ENCODE measurements at regions not wholly inside any gene's neighbourhood (a gene's known extent, or its start where the extent isn't known, plus 50 kb on each side); places are given as distances from the start of the nearest gene placed in this dataset.
"Not testable (repeated sequence)": the region's sequence is repeated elsewhere in the genome, so short reads cannot be mapped to it uniquely, and the experiment has no call there.

DNA sequence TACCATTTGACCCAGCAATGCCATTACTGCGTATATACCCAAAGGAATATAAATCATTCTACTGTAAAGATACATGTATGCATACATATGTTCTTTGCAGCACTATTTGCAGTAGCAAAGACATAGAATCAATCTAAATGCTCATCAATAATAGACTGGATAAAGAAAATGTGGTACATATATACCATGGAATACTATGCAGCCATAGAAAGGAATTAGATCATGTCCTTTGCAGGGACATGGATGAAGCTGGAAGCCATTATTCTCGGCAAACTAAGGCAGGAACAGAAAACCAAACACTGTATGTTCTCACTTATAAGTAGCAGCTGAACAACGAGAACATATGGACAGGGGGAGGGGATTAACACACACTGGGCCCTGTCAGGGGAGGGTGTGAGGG, 54.8 kb upstream of the ZNF30 start:
- not testable (repeated sequence) for DNase-seq

DNA sequence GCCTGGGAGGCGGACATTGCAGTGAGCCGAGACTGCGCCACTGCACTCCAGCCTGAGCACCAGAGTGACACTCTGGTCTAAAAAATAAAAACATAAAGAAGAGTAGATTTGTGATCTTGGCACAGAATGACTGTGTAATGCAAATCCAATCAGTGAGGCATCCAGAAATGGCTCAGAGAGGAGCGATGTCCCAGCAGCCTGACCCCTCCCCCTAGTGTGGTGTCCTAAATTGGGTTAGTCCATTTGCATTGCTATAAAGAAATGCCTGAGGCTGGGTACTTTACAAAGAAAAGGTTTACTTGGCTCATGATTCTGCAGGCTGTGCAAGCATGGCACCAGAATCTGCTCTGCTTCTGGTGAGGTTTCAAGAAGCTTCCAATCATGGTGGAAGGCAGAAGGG, 59.1 kb upstream of the ZNF30 start:
- DNase-seq: no peak

DNA sequence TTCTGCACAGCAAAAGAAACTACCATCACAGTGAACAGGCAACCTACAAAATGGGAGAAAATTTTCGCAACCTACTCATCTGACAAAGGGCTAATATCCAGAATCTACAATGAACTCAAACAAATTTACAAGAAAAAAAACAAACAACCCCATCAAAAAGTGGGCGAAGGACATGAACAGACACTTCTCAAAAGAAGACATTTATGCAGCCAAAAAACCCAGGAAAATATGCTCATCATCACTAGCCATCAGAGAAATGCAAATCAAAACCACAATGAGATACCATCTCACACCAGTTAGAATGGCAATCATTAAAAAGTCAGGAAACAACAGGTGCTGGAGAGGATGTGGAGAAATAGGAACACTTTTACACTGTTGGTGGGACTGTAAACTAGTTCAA, 61.5 kb upstream of the ZNF30 start:
- not testable (repeated sequence) for DNase-seq

DNA sequence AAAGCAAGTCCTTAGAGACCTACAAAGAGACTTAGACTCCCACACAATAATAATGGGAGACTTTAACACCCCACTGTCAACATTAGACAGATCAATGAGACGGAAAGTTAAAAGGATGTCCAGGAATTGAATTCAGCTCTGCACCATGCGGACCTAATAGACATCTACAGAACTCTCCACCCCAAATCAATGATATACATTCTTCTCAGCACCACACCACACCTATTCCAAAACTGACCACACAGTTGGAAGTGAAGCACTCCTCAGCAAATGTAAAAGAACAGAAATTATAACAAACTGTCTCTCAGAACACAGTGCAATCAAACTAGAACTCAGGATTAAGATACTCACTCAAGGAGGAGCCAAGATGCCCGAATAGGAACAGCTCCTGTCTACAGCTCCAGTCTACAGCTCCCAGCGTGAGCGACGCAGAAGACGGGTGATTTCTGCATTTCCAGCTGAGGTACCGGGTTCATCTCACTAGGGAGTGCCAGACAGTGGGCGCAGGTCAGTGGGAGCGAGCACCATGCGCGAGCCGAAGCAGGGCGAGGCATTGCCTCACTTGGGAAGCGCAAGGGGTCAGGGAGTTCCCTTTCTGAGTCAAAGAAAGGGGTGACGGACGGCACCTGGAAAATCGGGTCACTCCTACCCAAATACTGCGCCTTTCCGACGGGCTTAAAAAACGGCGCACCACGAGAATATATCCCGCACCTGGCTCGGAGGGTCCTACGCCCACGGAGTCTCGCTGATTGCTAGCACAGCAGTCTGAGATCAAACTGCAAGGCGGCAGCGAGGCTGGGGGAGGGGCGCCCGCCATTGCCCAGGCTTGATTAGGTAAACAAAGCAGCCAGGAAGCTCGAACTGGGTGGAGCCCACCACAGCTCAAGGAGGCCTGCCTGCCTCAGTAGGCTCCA, 66.6 kb upstream of the ZNF30 start:
- DNase-seq: peak in 2 of 5 experiments; percentile 12 to 52

DNA sequence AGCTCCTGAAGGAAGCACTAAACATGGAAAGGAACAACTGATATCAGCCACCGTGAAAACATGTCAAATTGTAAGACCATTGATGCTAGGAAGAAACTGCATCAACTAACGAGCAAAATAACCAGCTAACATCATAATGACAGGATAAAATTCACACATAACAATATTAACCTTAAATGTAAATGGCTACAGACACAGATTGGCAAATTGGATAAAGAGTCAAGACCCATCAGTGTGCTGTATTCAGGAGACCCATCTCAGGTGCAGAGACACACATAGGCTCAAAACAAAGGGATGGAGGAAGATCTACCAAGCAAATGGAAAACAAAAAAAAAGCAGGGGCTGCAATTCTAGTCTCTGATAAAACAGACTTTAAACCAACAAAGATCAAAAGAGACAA, 67.4 kb upstream of the ZNF30 start:
- not testable (repeated sequence) for DNase-seq

DNA sequence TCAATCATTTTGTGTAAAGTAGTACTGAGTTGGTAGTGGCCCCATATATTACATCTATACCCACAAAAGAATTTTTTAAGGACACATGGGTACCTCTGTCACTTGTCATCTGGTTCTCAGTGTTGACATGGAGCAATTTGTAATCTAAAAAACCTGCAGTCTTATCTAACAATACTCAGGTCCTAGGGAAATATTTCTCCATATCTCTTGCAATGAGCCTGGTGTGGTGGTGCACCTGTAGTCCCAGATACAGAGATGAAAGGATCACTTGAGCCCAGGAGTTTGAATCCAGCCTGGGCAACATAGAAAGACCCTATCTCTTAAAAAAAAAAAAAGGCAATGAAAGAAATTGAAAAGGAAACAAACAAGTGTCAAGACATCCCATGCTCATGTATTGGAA, 70.7 kb upstream of the ZNF30 start:
- no peak for DNase-seq

DNA sequence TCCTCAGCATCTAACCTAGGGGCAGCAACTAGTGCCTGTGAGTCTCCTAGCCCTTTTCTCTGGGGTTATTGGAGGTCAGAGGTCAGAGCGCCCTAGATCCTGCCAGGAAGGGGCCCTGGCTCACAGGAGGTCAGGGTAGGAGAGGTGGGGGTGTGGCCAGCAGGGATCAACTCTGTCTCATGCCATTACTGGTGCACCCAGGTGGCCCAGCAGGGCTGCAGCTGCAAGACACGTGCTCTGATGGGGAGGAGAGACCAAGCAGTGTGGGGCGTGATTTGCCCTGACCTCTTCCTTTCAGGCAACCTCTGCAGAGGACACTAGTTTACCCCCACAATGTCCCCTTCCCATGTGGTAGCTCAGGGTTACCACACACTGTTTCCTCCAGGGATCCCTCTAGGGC, 73.3 kb upstream of the ZNF30 start:
- no peak for DNase-seq

DNA sequence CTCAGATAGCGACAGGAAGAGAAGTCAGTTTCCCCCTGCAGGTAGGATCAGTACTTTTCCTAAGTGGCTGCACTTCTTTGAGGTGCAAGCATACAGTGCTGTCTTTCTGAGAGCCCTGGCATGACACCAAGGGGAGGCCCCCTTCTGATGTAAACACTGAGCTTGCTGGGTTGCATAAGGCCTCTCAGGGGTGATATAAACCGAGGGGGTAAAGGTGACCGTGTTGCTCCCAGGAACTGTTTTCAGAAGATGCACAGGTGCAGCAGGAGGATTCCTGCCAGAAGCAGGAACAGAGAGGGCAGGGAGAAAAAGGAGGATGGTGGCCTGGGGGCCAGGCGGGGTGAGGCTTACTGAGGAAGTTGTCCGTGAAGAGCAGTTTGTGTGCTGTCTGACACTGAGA, 74.0 kb upstream of the ZNF30 start:
- DNase-seq: no peak

DNA sequence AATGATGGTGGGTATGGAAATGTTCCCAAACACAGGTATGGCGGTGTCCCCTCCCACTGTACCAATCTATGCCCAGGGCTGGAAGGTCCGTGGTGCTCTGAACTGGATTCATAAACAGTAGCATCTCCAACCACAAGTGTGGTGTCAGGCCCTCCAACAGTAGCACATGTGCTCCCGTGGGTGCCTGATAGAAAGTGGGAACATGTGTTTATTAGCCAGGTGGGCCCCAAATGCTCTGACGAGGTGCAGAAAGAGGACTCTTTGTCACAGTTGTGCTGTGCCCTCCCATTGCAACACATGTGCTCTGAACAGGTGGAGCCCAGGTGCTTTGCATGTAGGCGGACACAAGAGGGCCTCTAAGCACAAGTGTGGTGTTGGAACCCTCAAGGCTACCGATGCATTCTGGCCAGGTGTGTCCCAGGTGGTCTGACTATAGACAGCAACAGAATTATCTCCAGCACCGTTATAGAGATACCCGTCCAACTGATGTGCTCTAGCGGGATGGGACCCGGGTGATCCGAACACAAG, 75.4 kb upstream of the ZNF30 start:
- peak in 1 of 5 experiments; percentile 8 for DNase-seq

DNA sequence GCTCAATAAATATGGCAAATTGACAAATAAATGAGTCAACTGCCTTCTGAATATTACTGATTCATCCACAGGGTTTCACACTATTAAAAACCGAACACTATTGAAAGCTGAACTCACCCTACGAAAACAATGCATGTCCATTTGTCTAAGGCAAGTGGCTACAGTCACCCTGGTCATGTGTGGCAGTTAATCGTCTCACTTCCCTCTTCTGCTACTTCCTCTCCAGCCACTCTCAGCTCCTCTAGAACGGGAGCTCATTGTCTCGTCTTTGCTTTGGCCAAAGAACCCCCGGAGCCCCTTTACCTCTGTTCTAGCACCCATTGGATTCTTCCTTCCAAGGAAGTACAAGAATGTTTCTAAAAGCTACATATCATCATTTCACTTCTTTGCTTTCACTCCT, 74.4 kb upstream of the ZNF599 start:
- no peak for DNase-seq

DNA sequence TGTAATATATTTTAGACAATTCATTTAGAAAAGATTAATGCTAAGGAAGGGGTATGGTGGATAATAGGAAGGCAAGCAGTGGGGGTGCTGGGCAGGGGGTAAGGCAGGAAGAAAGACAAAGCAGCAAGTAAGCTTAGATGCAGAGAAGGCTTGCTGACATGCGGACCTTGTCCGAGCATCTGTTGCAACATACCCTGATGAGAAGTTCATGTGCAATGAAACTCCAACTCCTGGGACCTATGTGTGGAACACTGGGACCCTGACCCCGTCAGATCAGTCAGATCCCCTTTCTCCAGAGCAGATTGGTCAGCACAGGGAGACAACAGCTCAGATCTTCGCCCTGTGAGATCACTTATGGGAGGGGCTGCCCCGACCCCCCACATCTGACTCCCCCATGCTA, 71.3 kb upstream of the ZNF599 start:
- no peak for DNase-seq

DNA sequence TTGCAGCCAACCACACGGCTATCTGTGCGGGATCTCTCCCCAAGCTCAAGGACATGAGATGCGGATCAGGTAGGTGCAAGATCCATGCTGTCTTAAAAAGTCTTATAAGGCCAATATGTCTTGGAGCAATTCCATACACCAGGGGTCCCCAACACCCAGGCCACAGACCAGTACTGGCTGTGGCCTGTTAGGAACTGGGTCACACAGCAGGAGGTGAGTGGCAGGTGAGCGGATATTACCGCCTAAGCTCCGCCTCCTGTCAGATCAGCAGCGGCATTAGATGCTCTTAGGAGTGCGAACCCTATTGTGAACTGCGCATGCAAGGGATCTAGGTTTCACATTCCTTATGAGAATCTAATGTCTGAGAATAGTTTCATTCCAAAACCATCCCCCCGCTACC, 68.8 kb upstream of the ZNF599 start:
- DNase-seq: no peak

DNA sequence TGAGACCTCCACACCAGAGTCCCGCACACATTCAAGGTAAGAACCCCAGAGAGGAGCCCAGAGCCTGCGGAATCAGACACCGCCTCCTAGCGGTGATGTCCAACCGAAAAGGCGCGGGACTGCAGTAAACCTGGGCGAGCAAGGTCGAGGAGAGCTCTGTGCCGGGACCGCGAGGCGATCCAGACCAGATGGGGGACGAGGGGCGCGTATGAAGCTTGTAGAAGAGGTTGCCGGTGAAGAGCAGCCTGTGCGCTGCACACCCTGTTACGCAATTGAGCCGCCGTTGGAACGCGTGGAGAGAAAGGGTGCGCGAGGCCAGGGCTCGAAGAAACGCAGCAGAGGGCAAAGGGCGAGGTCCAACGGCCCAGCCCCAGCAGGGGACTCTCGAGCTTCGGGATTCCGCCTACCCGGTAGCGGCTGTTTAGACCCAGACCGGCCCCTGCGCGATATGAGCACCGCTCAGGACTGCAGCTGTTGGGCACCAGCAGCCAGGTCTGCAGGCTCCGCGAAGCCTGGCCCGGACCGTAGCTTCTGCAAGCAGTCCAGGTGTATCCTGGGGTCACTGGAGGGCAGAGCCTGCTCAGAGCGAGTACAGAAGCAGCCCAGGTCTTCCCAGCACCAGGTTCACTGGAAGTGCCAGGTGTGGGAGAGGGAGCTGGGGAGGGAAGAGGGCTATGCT, 65.9 kb upstream of the ZNF599 start:
- peak in 1 of 5 experiments; percentile 4 for DNase-seq

DNA sequence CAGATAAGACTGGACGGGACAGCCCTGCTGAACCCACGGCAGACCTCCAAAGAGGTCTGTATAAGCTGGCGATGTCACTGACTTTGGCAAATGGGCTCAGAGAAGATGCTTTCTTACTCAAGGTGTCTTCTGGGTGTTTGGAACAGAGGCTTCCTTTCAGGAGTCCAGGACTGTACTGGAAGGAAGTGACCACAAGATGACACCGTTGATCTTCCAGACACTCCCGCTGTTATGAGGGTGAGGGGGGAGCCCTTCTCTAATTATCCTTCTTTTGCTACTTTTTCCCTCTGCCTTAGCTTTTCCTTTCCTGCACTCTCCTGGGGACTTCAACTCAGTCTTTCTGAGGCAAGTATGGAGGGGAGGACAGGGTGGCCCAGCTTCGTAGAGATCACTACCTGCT, 65.2 kb upstream of the ZNF599 start:
- DNase-seq: no peak

DNA sequence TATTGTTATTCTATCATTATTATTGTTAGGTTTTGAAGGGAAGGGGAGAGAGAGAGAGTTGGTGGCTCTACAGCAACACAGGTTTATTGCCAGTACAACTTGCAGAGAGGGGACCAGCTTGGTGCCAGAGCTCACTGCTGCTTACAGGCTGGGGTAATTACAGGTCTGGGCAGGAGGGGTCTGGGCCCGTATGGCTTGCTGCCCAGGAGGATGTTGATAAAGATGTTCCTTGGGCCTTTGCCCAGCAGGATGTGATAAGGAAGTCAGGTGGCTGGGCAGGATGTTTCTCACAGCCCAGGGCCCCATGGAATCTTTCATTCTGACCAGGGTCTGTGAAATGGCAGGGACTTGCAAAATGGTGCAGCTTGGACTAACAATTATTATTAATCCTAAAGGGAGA, 64.2 kb upstream of the ZNF599 start:
- DNase-seq: no peak

DNA sequence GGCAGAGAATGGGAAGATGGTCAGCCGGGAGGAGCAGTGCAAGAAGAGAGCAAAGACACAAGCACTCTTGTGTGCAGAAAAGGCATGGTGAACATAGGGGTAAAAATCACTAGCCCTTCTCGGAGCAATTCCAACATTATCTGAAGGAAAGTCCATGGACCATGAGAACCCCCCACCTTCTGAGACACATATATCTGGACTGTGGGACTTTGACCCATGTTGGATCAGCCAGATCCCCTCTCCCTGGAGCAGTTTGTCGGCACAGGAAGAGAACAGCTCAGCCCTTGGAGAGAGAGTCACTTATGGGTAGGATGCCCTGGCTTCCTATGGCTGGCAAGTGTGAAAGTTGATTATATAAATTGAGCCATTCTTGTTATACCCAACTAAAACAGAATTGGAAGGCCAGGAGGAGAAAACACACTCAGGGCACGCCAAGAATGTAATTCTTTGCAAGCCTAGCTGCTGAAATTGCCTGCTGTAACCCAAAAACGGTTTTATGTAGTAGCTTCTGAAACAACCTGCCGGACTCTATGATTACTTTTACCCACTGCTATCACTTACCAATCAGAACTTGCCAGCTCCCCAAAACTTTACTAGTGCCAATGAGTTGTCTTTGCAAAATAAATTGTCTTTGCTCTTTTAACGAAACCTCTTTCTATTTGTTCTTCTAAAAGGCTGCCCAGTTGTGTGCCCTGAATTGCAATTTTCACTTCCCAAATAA, 62.8 kb upstream of the ZNF599 start:
- no peak for DNase-seq

DNA sequence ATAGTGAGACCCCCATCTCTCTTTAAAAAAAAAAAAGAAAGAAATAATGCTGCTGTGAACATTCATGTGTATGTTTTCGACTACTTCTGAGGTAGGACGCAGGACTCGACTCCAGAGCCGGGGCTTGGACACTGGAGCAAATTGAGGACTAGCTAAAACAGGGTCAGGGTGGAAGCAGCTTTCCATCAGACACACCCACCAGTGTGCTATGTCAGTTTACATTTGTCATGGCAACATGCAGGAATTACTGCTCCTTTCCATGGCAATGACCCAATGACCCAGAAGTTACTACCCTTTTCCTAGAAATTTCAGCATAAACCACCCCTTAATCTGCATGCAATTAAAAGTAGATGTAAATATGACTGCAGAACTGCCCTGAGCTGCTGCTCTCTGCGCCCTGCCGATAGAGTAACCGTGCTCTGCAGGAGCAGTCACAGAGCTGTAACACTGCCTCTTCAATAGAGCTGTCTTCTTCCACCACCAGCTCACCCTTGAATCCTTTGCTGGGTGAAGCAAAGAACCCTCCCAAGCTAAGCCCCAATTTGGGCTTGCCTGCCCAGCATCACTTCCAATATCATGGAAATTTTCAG, 61.6 kb upstream of the ZNF599 start:
- no peak for DNase-seq

DNA sequence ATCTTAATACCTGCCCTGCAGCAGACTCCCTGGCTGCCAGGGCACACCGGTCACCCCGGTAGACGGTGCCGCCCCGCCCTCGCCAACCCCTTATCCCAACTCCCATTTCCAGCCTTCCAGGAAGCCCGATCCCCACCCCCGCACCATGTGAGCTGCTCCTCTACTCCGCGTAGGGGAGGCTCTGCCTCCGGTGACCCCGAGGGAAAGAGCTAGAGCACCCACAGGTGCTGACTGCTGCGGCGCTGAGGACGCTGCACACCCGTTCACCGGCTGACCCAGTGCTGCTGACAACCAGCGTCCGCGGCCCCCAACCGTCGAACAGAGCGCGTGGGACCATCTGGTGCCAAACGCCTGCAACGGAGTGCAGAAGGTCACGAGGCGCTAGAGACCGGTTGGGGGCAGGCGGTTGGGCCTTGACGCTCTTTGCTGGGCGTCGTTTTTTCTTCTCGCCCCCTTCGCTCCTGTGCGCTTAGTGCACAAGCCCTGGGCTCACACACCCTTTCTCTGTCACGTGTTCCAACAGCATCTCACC, 59.6 kb upstream of the ZNF599 start:
- no peak for DNase-seq

DNA sequence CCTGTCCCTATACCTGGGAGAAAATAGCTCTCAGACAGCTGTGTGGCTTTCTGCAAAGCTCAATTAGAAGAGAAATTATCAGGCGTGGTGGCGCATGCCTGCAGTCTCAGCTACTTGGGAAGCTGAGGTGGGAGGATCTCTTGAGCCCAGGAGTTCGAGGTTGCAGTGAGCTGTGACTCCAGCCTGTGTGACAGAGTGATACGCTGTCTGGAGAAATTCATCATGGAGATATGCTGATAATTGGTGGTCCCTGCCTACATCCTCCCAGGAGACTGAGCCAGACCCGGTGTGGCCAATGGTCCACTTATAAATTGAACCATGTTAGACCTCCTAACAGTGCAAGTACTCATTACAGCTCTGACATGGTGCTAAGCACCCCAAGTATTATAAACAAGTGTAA, 58.7 kb upstream of the ZNF599 start:
- DNase-seq: no peak

DNA sequence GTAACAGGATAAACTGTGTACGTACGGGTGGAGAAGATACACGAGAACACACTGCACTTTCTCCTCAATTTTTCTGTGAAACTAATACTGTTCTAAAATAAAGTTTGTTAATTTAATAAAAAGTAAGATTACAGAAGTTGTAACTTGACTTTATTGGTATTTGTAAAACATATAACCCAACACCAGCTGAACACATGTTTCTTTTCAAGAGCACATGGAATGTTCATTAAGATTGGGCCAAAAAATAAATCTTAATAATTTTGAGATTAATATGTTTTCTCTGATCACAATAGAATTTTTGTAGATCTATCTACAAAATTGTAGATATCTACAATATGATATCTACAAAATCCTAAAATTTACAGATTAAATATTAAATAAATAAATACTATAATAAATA, 55.1 kb upstream of the ZNF599 start:
- no peak for DNase-seq

DNA sequence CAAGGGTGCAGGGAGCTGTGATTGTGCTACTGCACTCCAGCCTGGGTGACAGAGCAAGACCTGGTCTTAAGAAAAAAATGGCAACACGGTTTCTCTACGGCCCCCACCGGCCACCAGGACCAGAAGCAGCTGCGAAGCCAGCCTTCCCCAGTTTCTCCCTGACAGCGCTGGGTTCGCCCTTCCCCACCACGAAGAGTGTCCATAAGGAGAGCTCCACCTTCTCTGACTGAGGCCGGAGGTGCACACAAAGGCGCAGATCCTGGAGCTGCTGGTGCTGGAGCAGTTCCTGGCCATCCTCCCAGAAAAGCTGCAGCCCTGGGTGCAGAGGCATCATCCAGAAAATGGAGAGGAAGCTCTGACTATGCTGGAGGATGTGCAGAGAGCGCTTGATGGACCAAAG, 52.2 kb upstream of the ZNF599 start:
- DNase-seq: no peak

DNA sequence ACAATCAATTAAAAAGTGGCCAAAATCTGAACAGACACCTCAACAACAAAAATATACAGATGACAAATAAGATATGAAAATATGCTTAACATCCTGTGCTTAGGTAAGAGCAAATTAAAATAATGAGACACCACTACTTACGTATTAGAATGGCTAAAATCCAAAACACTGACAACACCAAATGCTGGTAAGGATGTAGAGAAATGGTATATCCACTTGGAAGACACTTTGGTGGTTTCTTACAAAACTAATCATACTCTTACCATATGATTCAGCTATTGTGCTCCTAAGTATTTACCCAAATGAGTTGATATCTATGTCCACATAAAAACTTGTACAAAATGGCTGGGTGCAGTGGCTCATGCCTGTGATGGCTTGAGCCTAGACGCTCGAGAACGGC, 51.7 kb upstream of the ZNF599 start:
- DNase-seq: no peak

Data from T-helper 2 cell (primary cell).